IgD-negative memory B cell (primary cell): ENCODE measurements at regions not wholly inside any gene's neighbourhood (a gene's known extent, or its start where the extent isn't known, plus 50 kb on each side); places are given as distances from the start of the nearest gene placed in this dataset.

Experiments used
- H3K27ac Mint-ChIP-seq, 3 donors: one replicate each; pipeline ENCODE4 v1.8.0; 2020 to 2022; ENCODE audit warnings: mild to moderate bottlenecking in 3 of 3, mixed read lengths in 3 of 3, moderate library complexity in 1 of 3
- H3K27me3 Mint-ChIP-seq: one replicate; pipeline ENCODE4 v1.8.0; 2021; ENCODE audit warnings: mixed read lengths
- H3K36me3 Mint-ChIP-seq: one replicate; pipeline ENCODE4 v1.8.0; 2020; ENCODE audit warnings: mild to moderate bottlenecking, mixed read lengths
- H3K4me1 Mint-ChIP-seq, 3 donors: one replicate each; pipeline ENCODE4 v1.8.0; 2020 to 2022; ENCODE audit warnings: mixed read lengths in 3 of 3, mild to moderate bottlenecking in 1 of 3
- H3K4me3 Mint-ChIP-seq, 4 donors: one replicate each; pipeline ENCODE4 v1.8.0; 2020 to 2022; ENCODE audit warnings: mild to moderate bottlenecking in 4 of 4, mixed read lengths in 4 of 4, moderate library complexity in 3 of 4
- H3K9me3 Mint-ChIP-seq, 3 donors: one replicate each; pipeline ENCODE4 v1.8.0; 2020 to 2021; ENCODE audit warnings: mixed read lengths in 3 of 3, mild to moderate bottlenecking in 1 of 3

- no peak overlapping the region for H3K27ac Mint-ChIP-seq
- H3K36me3 Mint-ChIP-seq: peaks cover 1% of the 10 kb centered on the region
- no peaks in the 10 kb centered on the region for H3K4me1 Mint-ChIP-seq
- peaks cover 4% of the 10 kb centered on the region for H3K27me3 Mint-ChIP-seq
- no peak overlapping the region for H3K4me3 Mint-ChIP-seq
- peaks cover 9 to 18% (median 10%) of the 10 kb centered on the region in 3 donors for H3K9me3 Mint-ChIP-seq
Measured at GRCh38 chr14:101480747-101481530, 80.4 kb upstream of the DIO3 start.

DNA sequence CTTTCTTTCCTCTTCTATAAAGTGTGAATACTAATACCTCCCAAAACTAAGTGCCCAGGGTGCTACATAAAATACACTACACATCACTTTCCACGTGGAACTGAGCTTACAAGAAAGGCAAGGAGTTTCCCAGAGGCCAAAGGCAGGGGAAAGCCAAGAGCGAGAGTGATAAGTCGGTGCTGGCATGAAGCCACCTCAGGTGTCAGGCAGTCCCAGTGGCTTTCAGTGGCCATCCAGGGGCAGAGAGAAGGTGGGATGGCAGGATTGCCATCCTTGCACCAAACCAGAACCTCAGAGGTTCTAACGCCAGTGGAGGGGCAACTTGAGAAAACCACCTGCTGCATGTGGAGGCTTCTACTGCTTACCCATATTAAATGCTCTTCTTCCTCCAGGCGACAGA, 79.7 kb upstream of the DIO3 start:
- no peak overlapping the region for H3K4me3 Mint-ChIP-seq
- peaks cover 9 to 21% (median 10%) of the 10 kb centered on the region in 3 donors for H3K9me3 Mint-ChIP-seq
- H3K27ac Mint-ChIP-seq: no peak overlapping the region
- H3K36me3 Mint-ChIP-seq: peaks cover 1% of the 10 kb centered on the region
- no peaks in the 10 kb centered on the region for H3K4me1 Mint-ChIP-seq
- peaks cover 2% of the 10 kb centered on the region for H3K27me3 Mint-ChIP-seq

GRCh38 chr14:101482066-101482465, 79.2 kb upstream of the DIO3 start:
- peaks cover 2% of the 10 kb centered on the region for H3K27me3 Mint-ChIP-seq
- no peaks in the 10 kb centered on the region for H3K4me1 Mint-ChIP-seq
- H3K27ac Mint-ChIP-seq: no peak overlapping the region

GRCh38 chr14:101483829-101484228, 77.5 kb upstream of the DIO3 start:
- no peak overlapping the region for H3K4me3 Mint-ChIP-seq
- peaks cover 1% of the 10 kb centered on the region for H3K36me3 Mint-ChIP-seq
- H3K4me1 Mint-ChIP-seq: no peaks in the 10 kb centered on the region
- no peak overlapping the region for H3K27ac Mint-ChIP-seq
- peaks cover 9 to 30% (median 10%) of the 10 kb centered on the region in 3 donors for H3K9me3 Mint-ChIP-seq
- H3K27me3 Mint-ChIP-seq: peaks cover 2% of the 10 kb centered on the region

More at GRCh38 chr14:101482066-101482465, 79.2 kb upstream of the DIO3 start:
- H3K36me3 Mint-ChIP-seq: peaks cover 1% of the 10 kb centered on the region
- no peak overlapping the region for H3K4me3 Mint-ChIP-seq
- peaks cover 9 to 26% (median 10%) of the 10 kb centered on the region in 3 donors for H3K9me3 Mint-ChIP-seq

DNA sequence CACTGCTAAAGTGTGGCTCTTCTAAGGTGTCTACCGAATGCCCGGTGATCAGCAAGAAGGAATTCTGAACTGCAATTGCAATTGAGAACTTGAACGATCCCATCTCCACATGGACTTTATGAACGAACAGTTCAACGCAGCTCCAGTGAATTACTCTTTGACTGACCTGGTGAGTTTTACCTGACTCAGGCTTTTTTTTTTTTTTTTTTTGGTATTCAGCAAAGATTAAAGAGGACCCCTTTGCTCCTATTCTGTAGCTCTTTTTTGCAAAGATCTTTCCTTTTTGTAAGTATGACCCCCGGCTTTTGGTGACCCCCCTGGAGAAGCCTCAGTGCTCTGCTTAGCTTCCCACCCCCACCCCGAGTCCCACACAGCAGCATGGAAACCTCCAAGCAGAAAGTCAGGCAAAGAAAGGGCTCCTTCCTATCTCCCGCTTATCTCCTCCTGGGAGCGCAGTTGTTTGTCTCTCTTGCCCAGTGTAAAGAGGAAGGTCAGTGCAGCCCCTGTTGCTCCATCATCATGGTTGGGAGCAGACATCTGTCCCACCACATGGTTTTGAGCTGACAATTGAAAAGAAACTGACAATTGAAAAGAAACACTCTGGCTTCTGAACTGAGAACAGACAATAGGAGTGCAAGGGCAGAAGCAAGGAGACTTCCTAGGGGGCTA, 72.1 kb upstream of the DIO3 start:
- Mint-ChIP-seq H3K4me3 (no peak overlapping the region), H3K27me3 (no peaks in the 10 kb centered on the region), H3K27ac (no peak overlapping the region), H3K36me3 (peaks cover 3% of the 10 kb centered on the region), H3K9me3 (peaks cover 4 to 25% (median 10%) of the 10 kb centered on the region in 3 donors), H3K4me1 (no peaks in the 10 kb centered on the region)

- Mint-ChIP-seq H3K9me3 (peaks cover 3 to 27% (median 8%) of the 10 kb centered on the region in 3 donors), H3K4me3 (no peak overlapping the region), H3K27ac (peak overlapping the region in 1 of 3 donors; percentile 16), H3K27me3 (no peaks in the 10 kb centered on the region), H3K4me1 (no peaks in the 10 kb centered on the region), H3K36me3 (peaks cover 3% of the 10 kb centered on the region)
Measured at GRCh38 chr14:101490771-101491170, 70.5 kb upstream of the DIO3 start.

GRCh38 chr14:101491841-101492240, 69.5 kb upstream of the DIO3 start:
- no peak overlapping the region for H3K27ac Mint-ChIP-seq
- H3K27me3 Mint-ChIP-seq: no peaks in the 10 kb centered on the region
- no peak overlapping the region for H3K4me3 Mint-ChIP-seq
- no peaks in the 10 kb centered on the region for H3K4me1 Mint-ChIP-seq
- peaks cover 2 to 20% (median 7%) of the 10 kb centered on the region in 3 donors for H3K9me3 Mint-ChIP-seq
- H3K36me3 Mint-ChIP-seq: peaks cover 2% of the 10 kb centered on the region

DNA sequence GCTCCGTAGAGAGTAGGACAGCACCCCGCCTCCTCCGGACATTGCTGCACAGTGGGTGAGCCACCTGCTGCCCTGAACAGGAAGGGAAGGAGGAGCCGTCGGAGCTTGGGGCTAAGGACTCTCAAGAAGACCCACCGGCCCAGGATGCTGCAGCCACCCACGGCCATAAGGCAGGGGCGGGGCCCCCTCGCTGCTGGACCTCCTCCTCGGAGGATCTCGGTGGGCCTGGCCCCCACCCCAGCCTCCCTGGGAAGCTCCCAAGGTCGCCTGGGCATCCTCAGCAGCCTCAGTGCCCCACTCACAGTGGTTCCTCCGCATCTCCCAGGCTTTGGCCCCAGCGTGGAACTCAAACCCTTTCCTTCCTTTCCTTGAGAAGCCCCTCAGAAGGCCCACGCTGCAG, 68.6 kb upstream of the DIO3 start:
- Mint-ChIP-seq H3K27me3 (no peaks in the 10 kb centered on the region), H3K4me1 (no peaks in the 10 kb centered on the region), H3K4me3 (no peak overlapping the region), H3K9me3 (peaks cover 2 to 18% (median 7%) of the 10 kb centered on the region in 3 donors), H3K36me3 (peaks cover 2% of the 10 kb centered on the region), H3K27ac (no peak overlapping the region)

GRCh38 chr14:101494826-101495225, 66.5 kb upstream of the DIO3 start:
- Mint-ChIP-seq H3K27ac (no peak overlapping the region), H3K36me3 (peaks cover 2% of the 10 kb centered on the region), H3K27me3 (no peaks in the 10 kb centered on the region), H3K9me3 (peaks cover 2 to 14% (median 7%) of the 10 kb centered on the region in 3 donors), H3K4me1 (no peaks in the 10 kb centered on the region), H3K4me3 (no peak overlapping the region)

DNA sequence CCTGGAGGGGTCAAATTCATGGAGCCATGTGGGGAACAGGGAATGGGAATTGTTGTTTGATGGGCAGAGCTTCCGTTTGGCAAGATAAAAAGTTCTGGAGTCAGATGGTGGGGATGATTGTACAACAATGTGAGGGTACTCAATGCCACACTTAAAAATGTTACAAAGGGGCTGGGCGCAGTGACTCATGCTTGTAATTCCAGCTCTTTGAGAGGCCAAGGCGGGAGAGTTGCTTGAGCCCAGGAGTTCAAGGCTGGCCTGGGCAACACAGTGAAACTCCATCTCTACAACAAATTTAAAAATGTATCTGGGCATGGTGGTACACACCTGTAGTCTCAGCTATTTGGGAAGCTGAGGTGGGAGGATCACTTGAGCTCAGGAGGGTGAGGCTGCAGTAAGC, 66.0 kb upstream of the DIO3 start:
- H3K4me1 Mint-ChIP-seq: no peaks in the 10 kb centered on the region
- H3K4me3 Mint-ChIP-seq: no peak overlapping the region
- H3K9me3 Mint-ChIP-seq: peaks cover 2 to 14% (median 7%) of the 10 kb centered on the region in 3 donors
- H3K27ac Mint-ChIP-seq: no peak overlapping the region
- peaks cover 2% of the 10 kb centered on the region for H3K36me3 Mint-ChIP-seq
- H3K27me3 Mint-ChIP-seq: no peaks in the 10 kb centered on the region

DNA sequence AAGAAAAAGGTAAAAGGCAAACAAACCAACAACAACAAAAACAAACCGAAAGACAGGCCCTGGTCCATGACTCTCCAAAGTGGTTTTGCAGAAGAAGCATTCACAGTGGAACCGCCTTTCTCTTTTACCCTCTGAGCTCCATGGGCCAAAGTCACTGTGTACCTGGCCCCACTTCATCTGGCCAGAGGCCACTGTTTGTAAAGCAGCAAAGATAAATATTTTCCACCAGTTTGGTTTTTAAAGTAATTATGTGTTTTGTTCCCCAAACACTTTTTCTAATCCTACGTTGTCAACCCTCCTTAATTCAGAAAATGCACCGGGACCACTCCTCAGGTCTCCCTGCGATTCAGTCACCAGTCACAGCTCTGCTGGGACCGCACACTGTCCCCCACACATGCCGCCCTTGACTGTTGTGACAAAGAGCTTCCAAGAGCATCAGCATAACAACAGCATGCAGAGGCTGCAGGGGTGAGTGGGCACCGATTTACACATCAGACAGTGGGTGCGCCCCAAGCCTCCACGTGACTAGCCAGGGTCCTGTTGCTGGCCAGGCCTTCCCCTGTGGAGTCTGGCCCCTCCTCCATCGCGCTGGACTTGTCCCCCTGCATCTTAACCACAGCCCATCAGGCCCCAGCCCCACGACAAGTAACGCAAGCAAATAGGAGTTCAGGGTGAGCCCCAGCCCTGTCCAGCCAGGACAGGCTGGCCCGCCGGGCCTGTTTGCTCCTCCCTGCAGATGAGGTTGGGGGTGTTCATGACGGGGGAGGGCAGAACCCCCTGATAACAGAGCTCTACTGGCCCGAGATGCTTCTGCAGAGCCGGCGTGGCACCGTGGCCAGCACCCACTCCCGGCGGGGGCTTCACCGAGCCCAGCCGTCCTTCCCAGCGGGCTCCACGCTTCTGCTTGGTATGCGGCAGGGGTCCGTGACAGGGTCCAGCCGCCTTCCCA, 65.2 kb upstream of the DIO3 start:
- Mint-ChIP-seq H3K4me3 (no peak overlapping the region), H3K27ac (peak overlapping the region in 1 of 3 donors; percentile 68), H3K9me3 (peaks cover 2 to 14% (median 5%) of the 10 kb centered on the region in 3 donors), H3K27me3 (no peaks in the 10 kb centered on the region), H3K36me3 (peaks cover 2% of the 10 kb centered on the region), H3K4me1 (no peaks in the 10 kb centered on the region)

GRCh38 chr14:101496776-101497683, 64.3 kb upstream of the DIO3 start:
- Mint-ChIP-seq H3K9me3 (peaks cover 2 to 14% (median 3%) of the 10 kb centered on the region in 3 donors), H3K27me3 (peaks cover 4% of the 10 kb centered on the region), H3K36me3 (peaks cover 2% of the 10 kb centered on the region)

DNA sequence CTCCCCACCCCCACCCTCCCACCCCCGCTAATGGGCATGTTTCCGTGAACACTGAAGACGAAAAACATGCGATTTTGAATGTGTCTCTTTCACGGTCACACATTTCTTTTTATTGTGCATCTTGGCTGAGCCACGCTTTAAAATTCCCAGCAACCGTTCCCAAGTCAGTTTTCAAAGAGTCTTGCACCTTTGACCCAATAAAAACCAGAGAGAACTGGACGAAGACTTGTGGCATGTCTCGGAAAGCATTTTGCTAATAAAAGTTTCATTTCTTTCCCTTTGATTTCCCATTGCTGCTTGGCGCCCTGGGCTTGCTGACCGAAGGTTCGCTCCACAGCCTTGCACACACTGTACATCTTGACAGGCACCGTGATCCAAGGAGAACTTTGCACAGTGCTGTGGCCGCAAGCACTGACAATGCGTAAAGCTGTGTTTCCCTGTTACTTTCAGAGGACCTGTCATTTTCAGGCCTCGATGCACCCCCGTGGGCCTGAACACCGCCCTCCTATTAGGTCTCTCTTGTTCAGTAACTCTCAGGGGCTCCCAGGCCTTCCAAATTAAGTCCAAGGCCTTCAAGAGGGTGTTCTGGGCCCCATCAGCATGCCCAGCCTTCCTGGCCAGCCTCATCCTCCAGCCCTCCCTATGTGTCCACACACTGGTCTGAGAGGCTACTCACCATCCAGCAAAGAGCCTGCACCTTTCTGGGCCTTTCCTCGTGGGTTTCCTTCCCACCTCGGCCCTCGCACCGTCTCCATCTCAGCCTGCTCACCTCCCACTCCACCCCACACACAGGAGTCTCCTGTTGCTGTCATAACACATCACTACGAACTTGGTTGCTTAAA, 63.4 kb upstream of the DIO3 start:
- Mint-ChIP-seq H3K9me3 (peaks cover 2 to 14% (median 3%) of the 10 kb centered on the region in 3 donors), H3K27me3 (peaks cover 4% of the 10 kb centered on the region), H3K4me3 (peak overlapping the region in 1 of 4 donors; percentile 63), H3K36me3 (peaks cover 2% of the 10 kb centered on the region), H3K4me1 (no peaks in the 10 kb centered on the region), H3K27ac (no peak overlapping the region)

More at GRCh38 chr14:101496776-101497683, 64.3 kb upstream of the DIO3 start:
- H3K4me1 Mint-ChIP-seq: no peaks in the 10 kb centered on the region
- H3K27ac Mint-ChIP-seq: no peak overlapping the region
- H3K4me3 Mint-ChIP-seq: peak overlapping the region in 1 of 4 donors; percentile 28
